GM21367 (cell line): ENCODE measurements at regions not wholly inside any gene's neighbourhood (a gene's known extent, or its start where the extent isn't known, plus 50 kb on each side); places are given as distances from the start of the nearest gene placed in this dataset.

Experiments used
- ATAC-seq: cut with Tn5 transposase; IDR thresholded peaks from one replicate; pipeline ENCODE4 v1.9.1; 2021; ENCODE audit not compliant: unreplicated experiment

- no peak for ATAC-seq
Measured at GRCh38 chr4:24070117-24070516, 180.3 kb upstream of the PPARGC1A start.

GRCh38 chr4:24067367-24068193 is 177.7 kb upstream of the PPARGC1A start:
- no peak for ATAC-seq

GRCh38 chr4:24065974-24066373 is 176.1 kb upstream of the PPARGC1A start:
- no peak for ATAC-seq

- ATAC-seq: no peak
Measured at GRCh38 chr4:24063731-24064130, 173.9 kb upstream of the PPARGC1A start.

- no peak for ATAC-seq
Measured at GRCh38 chr4:24060932-24061331, 171.1 kb upstream of the PPARGC1A start.

- ATAC-seq: no peak
Measured at GRCh38 chr4:24059839-24060238, 170.0 kb upstream of the PPARGC1A start.

GRCh38 chr4:24057915-24058559 is 168.2 kb upstream of the PPARGC1A start:
- no peak for ATAC-seq

GRCh38 chr4:24056289-24056688 is 166.4 kb upstream of the PPARGC1A start:
- no peak for ATAC-seq

- no peak for ATAC-seq
Measured at GRCh38 chr4:24055623-24056022, 165.8 kb upstream of the PPARGC1A start.

- ATAC-seq: no peak
Measured at GRCh38 chr4:24054910-24055309, 165.1 kb upstream of the PPARGC1A start.

GRCh38 chr4:24053934-24054333 is 164.1 kb upstream of the PPARGC1A start:
- no peak for ATAC-seq

- no peak for ATAC-seq
Measured at GRCh38 chr4:24044610-24045589, 155.1 kb upstream of the PPARGC1A start.

- ATAC-seq: no peak
Measured at GRCh38 chr4:24042094-24042493, 152.2 kb upstream of the PPARGC1A start.

GRCh38 chr4:24040811-24041210 is 151.0 kb upstream of the PPARGC1A start:
- ATAC-seq: no peak

- no peak for ATAC-seq
Measured at GRCh38 chr4:24033626-24034025, 143.8 kb upstream of the PPARGC1A start.

GRCh38 chr4:24032371-24032989 is 142.6 kb upstream of the PPARGC1A start:
- ATAC-seq: no peak

- no peak for ATAC-seq
Measured at GRCh38 chr4:24026596-24026995, 136.7 kb upstream of the PPARGC1A start.

- no peak for ATAC-seq
Measured at GRCh38 chr4:24024605-24025004, 134.8 kb upstream of the PPARGC1A start.

- no peak for ATAC-seq
Measured at GRCh38 chr4:24024157-24024556, 134.3 kb upstream of the PPARGC1A start.

GRCh38 chr4:24015782-24016181 is 125.9 kb upstream of the PPARGC1A start:
- no peak for ATAC-seq
